Erythroblast (primary cell): ENCODE measurements at regions not wholly inside any gene's neighbourhood (a gene's known extent, or its start where the extent isn't known, plus 50 kb on each side); places are given as distances from the start of the nearest gene placed in this dataset.

Experiments used
- GATA1 ChIP-seq: IDR thresholded peaks from 2 replicates; pipeline ENCODE4 v1.6.1; 2011; ENCODE audit warnings: low read depth, mild to moderate bottlenecking, control low read depth, low read length, moderate library complexity
- POLR2A ChIP-seq: IDR thresholded peaks from 2 replicates; pipeline ENCODE4 v1.6.1; 2011; ENCODE audit warnings: mild to moderate bottlenecking, low read length

GRCh38 chr4:85391071-85391470 is 83.9 kb upstream of the ARHGAP24 start:
- TF ChIP-seq POLR2A, result no peak
- no peak for TF ChIP-seq GATA1
